NCI-H82 (cell line): ENCODE measurements at regions not wholly inside any gene's neighbourhood (a gene's known extent, or its start where the extent isn't known, plus 50 kb on each side); places are given as distances from the start of the nearest gene placed in this dataset.
A peak's percentile ranks its signal among the peaks of the same experiment; 100 is the strongest.

Experiments
- DNase-seq: peaks from one replicate; lab custom pipeline; 2025; lab: John Stamatoyannopoulos, UW

DNA sequence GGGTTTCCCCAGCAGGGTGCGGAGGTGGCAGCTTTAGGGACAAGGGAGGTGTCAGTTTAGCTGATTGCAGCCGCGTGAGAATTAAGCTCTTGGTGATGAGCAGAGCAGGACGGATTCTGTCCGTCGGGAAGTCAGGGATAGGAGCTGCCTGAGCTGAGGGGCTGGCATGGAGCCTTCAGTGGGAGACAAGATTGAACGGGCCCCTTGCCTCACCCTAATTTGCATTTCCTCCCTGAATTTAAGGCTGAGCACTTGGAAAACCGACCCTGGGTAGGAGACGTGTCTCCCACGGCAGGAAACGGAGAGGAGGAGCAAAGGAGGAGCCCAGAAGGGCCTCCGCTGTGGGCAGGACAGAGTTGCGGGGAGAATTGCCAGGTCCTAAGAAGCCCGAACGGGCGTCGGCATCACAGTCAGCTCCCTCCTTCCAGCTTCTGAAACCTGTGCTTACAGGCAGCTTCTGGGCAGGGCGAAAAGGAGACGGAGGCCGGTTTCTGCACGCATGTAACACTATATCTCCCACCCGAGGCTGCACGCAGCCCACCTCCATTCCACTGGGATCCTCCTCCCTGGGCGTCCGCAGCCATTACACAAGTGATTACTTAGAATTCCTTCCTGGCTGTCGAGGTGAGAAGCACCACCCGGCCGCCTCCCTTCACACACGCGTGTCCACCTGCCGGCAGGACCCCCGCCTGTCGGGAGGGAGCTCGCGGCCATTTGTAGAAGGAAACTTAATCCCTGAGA, 345.8 kb downstream of the BRD1 start:
- DNase-seq, result no peak

DNA sequence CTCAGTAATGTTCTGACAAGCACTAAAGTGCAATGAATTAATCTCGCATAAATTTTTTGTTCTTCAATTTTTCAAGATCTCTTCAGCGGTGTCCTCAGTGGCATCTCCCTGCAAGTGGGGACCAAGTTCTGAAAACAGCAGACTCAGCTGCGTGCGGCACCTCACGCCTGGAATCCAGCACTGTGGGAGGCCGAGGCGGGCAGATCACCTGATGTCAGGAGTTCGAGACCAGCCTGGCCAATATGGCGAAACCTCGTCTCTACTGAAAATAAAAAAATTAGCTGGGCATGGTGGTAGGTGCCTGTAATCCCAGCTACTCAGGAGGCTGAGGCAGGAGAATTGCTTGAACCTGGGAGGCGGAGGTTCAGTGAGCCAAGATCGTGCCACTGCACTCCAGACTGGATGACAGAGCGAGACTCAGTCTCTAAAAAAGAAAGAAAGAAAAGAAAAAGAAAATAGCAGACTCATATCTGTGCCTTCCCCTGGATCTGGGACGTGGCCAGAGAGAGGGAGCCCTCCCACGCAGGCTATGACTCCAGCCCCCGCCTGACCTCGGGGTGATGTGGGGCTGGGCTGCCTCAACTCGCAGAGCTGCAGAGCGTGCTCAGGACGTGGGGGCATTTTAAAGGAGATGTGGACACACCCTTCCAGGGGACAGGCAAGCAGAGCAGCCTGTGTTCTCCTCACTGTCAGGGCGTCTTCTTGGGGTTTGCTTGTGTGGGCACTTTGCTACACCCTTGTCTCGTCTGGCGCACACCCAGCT, 346.6 kb downstream of the BRD1 start:
- no peak for DNase-seq

DNA sequence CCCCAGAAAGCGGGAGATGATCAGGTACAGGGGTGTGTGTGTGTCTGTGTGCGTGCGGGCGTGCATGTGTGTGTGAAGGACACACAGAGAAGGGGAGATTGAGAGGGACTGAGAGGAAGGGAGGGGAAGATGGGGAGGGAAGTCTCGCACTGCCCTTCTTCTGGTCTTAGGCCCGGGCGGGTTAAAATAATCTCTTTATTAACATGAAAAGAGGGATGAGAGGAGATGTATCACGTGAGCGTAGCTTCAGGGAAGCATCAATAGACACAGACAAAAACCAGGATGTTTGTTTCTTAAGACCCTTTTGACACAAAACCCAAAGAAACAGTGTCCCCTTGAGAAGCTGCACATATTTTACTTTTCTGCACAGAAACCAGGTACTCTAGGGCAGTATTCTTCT, 347.3 kb downstream of the BRD1 start:
- no peak for DNase-seq

- DNase-seq, result no peak
Measured at GRCh38 chr22:49479566-49479965, 348.1 kb downstream of the BRD1 start.

- DNase-seq, result no peak
Measured at GRCh38 chr22:49476800-49477400, 350.8 kb downstream of the BRD1 start.

DNA sequence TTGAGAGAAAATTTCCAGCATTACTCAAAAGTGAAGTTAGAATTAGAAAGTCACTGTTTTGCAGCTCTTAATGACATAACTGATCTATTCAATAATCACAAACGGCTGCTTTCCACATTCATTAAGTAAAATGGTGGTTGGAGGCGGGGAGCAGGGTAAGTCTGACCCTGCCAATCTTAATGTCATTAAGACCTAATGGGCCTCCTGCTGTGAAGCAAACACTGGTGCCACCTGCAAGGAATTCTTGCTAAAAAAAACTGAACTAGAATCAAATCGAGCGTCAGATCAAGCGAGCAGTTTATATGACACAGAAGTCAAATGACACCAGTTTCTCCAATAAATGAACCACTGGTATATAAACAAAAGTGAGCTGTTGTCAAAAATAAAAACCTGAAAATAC, 351.5 kb downstream of the BRD1 start:
- no peak for DNase-seq

DNA sequence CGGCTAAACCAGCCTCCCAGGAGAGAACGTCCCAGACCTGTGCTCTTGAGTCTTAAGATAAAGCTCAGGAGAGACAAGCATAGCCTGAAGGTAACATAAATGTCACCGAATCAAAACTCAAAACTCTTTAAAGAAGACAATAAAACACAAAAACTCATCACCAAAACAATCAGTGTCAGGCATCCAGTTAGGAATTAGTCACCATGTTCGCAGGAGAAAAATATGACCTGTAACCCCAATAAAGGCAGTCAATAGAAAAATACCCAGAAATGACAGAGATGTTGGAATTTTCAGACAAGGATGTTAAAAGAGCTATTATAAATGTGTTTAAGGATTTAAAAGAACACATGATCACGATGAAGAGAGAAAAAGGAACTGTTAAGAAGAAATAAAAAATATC, 352.4 kb downstream of the BRD1 start:
- DNase-seq, result no peak

GRCh38 chr22:49473286-49473685, 354.4 kb downstream of the BRD1 start:
- no peak for DNase-seq

GRCh38 chr22:49470741-49471503, 356.8 kb downstream of the BRD1 start:
- DNase-seq, result no peak

DNA sequence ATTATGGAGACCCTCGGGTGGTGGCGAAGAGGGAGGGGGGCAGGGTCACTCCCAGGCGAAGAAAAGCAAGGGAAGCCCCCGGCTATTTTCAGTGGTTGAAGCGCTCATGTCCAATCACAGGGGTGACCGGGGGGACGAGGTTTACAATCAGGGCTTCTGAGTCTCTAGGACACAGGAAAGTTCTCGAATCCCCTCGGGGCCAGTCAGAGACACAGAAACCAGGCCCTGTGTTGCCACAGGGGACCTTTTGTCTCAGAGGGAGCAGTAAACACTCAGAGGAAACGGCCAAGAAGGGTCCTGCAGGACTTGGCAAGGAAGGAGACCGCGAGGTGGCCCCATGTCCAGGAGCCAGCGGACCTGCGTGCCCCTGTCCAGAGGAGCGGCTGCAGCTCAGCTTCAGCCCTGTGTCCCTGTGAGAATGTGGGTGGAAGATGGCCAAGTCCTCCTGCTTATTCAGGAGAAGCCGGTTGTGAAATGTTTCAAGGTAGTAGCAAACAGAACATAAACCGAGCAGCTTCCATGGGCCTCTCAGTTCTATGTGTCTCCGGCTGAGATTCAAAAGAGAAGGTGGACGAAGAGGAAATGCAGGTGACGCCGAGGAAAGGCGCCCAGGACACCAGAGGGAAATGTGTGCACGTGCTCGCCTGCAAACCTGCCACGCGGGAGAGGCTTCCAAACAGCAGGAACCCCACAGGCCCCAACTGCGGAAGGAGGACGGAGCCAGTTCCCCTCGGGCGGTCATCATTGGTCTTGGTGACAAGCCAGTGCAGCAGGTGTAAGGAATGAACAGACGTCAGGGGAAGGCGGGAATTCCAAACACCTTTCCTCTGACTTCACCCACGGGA, 357.6 kb downstream of the BRD1 start:
- no peak for DNase-seq

- no peak for DNase-seq
Measured at GRCh38 chr22:49468487-49469198, 359.0 kb downstream of the BRD1 start.

GRCh38 chr22:49466878-49467595, 360.6 kb downstream of the BRD1 start:
- no peak for DNase-seq

DNA sequence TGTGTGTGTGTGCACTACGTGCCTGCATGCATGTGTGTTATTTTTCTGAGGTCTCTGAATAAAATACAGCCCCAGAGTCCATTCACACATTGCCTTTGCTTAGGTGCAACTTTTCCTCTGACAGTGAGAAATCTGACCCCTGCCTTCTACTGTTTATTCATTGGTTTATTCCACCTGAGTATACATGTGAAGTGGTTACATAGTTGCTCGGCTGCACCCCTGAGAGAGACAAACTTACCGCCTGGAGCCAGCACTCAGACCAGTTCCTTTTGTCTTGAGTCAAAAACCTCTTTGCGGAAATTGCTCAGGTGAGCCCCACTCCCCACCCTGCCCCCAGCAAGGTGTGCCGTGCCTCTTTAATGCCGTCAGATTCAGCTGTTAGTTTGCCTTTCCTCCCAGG, 363.6 kb downstream of the BRD1 start:
- no peak for DNase-seq

- DNase-seq, result no peak
Measured at GRCh38 chr22:49462795-49463194, 364.9 kb downstream of the BRD1 start.

DNA sequence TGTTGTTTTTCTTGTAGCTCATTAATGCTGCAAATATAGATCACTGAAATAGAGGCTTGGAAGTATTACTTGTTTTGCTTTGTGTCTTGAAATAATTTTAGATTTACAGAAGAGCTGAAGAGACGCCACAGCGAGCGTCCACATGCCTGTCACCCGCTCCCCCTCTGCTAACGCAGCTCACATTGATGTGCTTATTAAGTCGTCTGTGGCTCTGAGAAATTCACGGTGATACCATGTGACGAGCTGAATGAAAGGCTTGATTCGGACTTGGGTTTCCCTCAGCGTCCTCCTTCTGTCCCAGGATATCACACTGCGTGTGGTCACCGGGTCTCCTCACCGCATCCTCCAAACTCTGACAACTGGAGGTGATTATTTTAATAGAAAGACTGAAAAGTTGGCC, 365.4 kb downstream of the BRD1 start:
- DNase-seq, result no peak

DNA sequence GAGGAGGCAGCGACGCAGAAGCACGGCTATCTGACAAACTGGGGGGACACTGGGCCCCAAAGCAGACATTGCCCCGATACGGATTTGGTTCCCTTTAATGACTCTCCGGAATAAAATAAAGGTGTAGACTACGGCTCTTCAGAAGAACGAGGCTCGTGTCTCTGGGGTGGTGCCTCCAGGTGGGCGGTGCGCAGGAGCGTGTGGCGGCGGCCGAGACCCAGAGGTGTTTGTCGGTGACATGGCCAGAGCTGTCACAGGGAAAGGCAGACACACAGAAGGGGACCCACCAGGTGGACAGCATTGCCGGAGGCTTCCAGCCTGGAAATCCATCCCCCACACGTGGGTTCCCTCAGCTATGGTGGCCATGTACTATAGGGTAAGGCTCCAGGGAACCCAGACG, 366.0 kb downstream of the BRD1 start:
- DNase-seq, result no peak

GRCh38 chr22:49460592-49461281, 366.9 kb downstream of the BRD1 start:
- peak; percentile 11 for DNase-seq

- no peak for DNase-seq
Measured at GRCh38 chr22:49460091-49460490, 367.6 kb downstream of the BRD1 start.

GRCh38 chr22:49458708-49459099, 369.0 kb downstream of the BRD1 start:
- DNase-seq, result no peak
